ENCODE measurements at regions not wholly inside any gene's neighbourhood (a gene's known extent, or its start where the extent isn't known, plus 50 kb on each side); places are given as distances from the start of the nearest gene placed in this dataset.

DNA sequence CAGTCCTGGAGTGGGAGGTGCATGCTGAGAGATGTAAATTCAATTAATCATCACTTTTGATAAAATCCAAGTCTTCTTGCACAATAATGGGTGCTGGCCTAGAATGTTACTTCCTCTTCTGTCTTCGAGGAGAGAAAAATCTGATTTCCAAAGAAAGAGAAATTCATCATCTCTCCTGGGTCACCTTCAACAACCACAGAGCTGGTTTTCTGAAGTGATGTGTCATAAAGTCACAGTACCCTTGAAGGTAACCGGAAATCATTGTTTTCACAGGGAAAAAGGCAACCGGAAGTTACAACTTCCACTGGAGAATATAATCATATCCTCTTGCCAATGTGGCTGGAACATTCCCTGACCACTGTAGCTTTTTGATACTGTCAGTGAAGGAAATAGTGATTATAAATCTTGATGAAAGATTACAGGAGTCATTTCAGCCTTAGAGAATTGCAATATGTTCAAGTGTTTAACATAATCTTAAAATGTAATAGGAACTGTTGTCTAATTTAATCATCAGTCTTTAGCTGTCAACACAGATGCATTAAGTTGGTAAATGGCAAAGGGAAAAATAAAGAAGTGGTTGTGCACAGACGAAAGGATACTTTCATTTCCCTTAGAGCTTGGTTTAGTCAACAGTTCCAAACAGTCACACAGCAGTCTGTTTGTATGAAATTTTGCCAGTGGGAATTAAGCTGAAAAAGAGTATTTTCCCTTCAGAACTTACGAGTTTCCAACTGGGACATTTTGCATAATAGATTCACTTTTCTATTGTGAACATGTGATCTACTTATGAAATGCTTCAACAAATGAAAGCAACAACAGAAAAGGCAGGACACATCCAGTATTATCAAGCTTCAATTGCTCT lies 106.5 kb upstream of the SLC4A7 start:
- no peak for DNase-seq

DNA sequence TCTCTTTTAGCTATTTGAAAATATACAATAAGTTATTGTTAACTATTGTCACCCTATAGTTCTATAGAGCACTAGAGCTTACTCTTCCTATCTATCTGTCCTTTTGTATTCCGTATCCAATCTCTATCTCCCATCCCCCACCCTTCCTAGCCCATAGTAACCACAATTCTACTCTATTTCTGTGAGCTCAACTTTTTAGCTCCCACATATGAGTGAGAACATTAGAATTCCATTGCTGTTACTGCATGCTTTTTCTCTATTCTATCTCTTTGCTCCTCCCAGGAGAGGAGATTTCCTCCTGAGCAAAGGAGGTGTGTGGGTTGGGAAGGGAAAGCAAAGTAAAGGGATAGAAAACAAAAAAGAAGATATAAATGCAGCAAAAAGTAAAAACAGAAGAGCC lies 105.6 kb upstream of the SLC4A7 start:
- no peak for DNase-seq

DNA sequence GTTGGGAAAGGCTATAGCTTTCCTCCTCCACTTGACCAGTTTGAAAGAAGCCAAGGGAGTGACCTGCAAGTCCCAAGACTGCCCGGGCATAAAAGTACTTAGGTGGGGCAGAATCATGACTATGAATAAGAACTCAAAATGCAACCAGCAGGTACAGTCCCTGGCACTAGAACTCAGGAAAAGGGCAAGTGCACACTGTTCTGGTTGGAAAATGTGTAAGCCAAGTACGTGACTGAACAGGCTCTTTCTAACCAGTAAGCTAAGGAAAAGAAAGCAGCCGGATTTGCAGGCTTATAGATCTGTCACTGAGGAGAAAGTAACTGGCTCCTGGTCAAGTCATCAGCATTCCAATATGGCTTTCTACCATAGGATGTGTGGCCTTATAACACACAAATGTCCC lies 101.2 kb upstream of the SLC4A7 start:
- DNase-seq = no peak

DNA sequence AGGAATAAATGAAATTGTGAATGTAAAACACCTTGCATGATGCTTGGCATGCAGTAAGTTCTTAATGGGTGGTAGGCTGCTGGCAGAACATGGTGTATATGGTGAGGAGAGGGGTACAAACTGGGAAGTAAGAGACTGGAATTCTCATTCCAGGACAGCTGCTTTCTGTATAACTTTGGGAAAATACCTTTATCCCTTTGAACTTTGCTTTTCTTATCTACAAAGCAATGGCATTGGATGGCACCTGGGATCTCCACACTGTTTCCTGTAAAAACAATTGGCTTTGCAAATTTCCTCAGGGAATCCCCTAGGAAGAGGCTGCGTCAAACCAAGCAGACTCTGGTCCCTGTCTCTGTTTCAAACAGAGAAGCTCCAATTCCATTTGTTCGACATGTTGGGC lies 100.7 kb upstream of the SLC4A7 start:
- DNase-seq = no peak

DNA sequence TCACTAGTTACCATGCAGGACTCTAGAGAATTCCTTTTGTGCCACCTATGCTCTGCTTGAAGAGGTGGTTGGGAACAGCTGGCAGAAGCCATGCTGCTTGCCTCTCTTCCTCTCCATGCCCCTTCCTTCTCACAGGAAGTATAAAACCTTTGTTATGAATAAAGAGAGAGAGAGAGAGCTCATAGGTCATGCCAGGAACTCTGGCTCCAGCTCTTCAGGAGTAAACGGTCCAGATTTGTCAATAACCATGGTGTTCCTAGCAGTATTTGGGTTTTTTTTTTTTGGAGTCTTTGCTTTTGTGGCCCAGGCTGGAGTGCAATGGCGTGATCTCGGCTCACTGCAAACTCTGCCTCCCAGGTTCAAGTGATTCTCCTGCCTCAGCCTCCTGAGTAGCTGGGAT lies 97.7 kb upstream of the SLC4A7 start:
- DNase-seq = no peak

DNA sequence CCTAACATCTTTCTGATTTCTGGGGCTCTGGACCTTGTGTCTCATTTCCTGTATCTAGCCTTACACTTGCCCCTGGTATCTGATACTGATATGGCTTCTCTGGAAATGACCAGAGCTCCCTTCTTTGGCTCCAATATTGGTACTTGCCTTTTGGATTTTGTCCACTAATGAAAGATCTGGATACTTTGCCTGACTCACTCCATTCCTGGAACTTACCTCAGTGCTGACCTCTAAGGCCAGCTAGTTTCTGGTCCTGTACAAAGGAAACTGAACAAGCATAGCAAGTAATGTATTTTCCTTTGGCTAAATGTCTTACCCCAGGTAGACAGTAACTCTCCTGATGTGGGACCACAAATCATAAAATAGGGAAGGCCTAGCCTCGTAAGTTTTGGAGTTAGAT lies 93.8 kb upstream of the SLC4A7 start:
- DNase-seq = no peak

DNA sequence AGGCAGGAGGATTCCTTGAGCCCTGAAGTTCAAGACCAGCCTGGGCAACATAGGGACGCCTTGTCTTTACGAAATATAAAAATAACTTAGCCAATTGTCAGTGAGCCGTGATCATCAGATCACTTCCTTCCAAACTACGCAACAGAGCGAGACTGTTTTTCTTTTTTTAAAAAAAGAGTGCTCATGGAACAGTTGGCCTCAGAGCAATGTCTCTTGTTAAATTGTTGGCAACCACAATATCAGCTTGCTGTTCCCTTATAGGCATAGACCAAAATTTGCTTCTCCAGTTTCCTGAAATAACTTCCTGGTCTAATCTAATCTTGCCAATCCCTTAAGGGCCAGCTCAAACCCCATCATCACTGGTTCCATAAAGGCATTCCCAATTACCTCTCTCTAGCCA lies 93.3 kb upstream of the SLC4A7 start:
- no peak for DNase-seq

DNA sequence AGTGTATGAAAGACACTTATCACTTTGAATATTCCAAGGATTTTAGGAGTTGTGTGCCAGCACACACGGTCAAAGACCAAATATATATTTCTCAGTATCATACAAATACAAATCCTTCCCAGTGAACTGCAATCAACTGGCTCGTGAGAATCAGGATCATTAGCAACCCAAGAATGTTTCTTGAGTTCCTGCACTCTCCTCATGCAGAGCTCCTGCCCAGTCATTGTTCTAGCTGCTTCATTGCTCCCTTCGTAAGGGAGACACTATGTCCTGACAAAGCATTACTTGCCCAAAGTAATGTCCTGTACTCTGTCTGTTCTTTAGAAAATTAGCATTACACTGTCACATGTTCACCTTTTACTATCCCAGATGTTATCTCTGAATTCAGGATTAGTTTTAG lies 92.0 kb upstream of the SLC4A7 start:
- DNase-seq = no peak

DNA sequence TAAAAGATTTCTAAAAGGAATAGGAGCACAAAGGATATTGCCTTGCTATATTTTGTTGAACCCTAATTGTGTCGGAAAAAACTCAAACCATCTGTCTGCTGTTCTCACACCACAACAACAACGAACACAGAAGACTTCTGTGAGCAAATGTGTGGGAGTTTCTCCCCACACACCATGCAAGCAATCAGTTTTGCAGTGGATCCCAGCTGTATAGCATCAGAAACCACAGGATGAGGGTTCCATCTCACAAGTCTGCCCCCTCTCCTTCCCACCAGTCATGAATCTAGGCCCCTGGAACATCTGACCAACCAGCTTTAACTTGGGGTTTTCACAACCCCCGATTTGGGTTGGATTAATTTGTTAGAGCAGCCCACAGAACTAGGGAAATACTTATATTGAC lies 91.3 kb upstream of the SLC4A7 start:
- DNase-seq = no peak

DNA sequence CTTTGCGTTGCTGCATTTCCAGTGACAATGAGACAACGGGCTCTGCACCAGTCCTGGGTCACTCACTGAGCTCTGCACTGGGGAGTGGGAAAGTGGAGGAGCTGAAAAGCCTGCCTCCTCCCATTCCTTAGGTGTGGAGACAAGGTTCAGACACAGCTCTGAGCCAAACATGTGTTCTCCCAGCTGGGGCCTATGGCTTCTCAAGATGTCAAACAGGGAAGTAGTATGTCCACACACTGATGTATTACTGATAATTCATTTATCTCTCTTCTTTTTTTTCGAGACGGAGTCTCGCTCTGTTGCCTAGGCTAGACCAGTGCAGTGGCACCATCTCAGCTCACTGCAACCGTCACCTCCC lies 90.2 kb upstream of the SLC4A7 start:
- DNase-seq = no peak

DNA sequence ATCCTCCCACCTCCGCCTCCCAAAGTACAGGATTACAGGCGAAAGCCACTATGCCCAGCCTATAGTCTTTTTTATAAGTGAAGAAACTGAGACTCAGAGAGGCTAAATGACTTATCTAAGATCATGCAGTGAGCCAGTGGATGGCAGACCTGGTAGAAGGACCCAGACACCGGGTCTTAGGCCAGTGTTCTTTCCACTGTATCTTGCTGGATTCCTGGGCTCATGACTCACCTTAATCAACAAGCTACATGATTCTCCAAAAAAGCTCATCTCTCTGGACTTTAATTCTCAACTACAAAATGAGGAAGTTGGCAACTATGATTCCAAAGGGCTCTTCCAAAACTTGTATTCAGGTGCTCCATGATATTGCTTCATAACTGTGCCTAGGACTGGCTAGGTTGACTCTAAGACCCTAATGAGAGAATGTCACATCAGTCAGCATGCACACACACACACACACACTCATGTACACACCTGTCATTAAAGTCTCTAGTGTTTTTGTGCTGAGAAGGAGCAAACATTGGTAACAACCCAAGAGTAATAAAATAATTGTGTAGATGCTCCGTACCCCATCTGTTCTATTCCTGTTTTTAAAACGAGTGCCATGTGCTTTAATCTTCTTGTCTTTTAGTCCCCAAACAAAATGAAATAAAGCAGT lies 89.7 kb upstream of the SLC4A7 start:
- no peak for DNase-seq

DNA sequence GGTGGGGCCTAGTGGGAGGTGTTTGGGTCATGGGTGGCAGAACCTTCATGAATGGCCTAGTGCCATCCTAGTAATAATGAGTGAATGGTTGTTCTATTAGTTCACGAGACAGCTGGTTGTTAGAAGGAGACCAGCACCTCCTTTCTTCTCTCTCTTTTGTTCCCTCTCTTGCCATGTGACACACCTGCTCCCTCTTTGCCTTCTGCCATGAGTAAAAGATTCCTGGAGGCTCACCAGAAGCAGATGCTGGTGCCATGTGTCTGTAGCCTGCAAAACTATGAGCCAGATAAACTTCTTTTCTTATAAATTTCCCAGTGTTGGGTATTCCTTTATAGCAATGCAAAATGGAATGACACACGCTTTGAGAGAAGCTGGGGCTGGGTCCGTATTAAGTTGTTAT lies 89.0 kb upstream of the SLC4A7 start:
- DNase-seq = no peak

DNA sequence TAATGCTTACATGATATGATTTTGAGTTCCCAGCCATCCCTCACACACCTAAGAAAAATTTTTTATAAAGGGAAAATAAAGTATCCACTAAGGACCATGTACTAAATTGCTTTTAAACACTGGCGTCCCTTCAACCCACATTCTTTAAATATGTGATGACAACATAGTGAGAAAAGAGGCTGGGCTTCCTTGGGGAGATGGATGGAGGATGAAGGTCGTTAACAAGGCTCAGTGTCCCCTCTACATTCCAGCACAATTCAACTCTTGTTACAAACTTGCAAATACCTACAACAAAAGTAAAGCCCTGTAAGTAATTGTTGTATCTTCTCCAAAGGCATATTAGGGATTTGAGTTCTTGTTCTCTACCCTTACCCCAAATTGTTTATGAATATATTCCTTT lies 87.2 kb upstream of the SLC4A7 start:
- no peak for DNase-seq

DNA sequence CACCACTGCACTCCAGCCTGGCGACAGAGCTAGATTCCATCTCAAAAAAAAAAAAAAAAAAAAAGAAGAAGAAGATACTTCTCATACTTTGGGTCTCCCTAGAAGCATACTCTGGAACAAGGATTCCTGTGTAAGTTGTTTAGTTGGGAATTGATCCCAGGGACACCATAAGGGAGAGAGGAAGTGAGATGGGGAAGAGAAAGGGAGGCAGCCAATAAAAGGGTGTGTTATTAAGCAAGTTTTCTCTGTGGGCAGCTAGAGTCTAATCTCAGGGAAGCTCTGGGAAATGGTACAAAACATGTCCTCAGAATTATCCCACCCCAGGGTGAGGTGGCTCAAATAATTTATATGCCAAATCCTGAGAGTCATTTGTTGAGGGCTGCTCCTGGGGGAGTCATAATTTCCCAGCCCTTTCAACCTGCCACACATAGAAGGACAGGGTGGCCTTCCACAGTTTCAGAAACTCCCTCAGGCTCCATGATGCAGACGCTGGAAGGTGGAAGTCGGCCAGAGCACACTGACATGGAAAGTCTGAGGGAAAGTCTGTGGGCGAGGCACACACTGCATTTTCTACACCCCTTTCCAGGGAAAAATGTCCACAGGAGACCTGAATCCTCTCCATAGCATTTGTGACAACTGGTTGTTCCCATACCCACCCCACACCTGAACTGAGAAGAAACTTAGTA lies 86.4 kb upstream of the SLC4A7 start:
- no peak for DNase-seq

DNA sequence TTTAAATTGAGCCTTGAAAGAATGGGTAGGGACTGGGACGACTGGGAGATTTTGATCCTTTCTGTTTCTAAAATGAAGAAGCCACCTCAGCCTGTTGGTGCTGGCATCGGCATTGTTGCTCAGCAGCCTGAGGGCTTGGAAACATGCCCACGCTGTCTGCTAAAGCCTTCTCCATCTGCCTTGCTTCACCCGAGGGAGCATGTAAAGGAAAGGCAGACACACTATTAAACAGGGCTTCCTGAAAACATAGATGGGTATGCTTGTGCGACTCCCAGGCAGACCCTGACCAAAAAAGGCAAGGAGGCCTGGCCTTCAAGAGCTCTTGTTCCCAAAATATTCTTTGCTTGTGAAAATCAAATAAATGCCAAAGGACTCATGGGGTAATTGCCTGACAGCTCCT lies 84.2 kb upstream of the SLC4A7 start:
- peak; percentile 58 for DNase-seq

DNA sequence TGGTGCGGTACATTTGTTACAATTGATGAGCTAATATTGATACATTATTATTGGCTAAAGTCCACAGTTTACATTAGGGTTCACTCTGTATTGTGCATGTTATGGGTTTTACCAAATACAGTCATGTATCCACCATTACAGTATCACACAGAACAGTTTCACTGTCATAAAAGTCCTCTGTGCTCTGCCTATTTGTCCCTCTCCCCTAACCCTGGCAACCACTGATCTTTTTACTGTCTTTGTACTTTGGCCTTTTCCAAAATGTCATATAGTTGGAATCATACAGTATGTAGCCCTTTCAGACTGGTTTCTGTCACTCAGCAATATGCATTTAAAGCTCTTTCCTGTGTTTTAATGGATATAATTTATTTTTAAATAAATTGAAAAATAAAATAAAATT lies 83.1 kb upstream of the SLC4A7 start:
- no peak for DNase-seq

DNA sequence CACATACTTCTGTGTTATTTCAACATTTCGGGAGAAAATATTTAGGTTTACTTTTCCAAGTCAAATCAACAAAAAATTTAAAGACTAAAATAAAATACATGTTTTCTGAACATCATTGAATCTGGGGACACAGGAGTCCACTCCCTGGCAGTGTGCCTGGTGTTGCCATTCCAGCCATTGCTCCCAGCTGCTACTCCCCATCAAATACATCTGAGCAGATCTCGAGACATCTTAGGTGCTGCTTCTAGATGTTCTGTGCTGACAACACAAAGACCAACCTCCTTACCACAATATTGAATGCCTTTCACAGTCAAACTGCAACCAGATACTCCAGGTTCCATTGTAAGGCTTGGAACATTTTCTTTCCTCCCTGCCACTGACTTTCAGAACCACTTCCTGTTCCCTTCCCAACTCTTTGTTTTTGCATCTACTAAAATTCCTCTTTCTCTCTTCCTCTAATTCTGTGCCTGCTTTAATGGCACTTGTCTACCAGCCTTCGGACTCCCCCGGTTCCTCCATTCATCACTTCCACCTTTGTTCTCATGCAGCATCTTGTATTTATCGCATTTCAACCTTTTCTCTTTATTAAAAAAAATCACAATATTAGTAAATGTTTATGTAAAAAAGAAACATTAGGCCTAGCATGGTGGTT lies 81.1 kb upstream of the SLC4A7 start:
- no peak for DNase-seq

DNA sequence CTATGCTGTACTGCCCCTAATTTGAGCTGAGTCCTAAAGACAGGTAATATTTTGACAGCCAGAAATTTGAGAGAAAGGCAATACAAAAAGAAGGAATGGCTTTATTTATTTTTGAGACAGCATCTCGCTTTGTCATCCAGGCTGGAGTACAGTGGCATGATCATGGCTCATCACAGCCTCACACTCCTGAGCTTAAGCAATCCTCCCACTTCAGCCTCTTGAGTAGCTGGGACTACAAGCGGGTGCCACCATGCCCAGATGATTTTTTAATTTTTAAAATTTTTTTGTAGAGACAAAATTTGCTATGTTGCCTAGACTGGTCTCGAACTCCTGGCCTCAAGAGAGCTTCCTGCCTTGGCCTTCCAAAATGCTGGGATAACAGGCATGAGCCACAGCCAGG lies 77.4 kb upstream of the SLC4A7 start:
- no peak for DNase-seq

DNA sequence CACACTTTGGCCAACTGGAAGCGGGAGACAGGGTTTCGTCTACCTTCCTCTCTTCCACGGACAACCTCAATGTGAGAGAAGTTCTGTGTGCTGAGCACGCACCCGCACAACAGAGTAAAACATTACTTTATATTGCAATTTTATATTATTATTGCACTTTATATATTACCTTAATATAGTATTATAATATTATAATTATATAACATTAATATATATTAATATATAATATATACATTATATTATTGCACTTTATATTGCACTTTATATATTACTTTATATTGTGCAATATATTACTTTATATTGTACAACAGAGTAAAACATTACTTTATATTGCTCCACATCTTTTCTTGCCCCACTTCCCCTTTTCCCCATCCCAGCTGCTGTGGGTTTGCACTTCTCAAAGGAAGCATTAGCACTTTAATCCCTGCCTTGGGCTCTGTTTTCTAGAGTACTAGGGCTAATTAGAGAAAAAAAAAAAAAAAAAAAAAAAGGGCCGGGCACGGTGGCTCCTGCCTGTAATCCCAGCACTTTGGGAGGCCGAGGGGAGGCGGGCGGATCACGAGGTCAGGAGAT lies 76.4 kb upstream of the SLC4A7 start:
- no peak for DNase-seq

DNA sequence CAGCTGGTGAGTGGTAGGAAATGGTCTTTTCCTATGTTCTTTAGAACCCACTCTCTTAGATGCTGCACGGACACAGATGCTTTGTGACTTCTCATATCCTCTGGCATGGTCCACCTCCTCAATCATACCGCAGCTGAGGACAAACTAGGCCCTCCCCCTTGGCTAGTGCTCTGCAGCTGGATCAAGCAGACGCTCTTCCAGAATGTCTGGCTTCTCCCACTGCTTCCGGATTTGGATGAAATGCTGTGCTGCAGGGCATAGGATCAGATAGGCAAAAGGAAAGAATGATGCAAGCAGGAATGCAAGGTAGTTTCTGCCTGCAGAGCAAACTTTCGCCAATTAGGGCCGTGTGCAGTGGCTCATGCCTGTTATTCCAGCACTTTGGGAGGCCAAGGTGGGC lies 75.7 kb upstream of the SLC4A7 start:
- DNase-seq = no peak

DNA sequence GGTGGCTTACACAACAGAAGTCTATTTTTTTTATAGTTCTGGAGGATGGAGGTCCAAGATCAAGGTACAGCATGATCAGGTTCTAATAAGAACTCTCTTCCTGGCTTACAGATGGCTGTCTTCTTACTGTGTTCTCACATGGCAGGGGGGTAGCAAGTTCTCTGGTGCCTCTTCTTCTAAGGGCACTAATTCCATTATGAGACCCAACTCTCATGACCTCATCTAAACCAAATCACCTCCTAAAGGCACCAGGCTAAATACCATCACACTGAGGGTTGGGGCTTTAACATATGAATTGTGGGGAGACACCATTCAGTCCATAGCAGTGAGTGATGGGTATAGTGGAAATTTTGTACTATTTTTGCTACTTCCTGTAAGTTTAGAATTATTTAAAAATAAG lies 75.2 kb upstream of the SLC4A7 start:
- DNase-seq = no peak

DNA sequence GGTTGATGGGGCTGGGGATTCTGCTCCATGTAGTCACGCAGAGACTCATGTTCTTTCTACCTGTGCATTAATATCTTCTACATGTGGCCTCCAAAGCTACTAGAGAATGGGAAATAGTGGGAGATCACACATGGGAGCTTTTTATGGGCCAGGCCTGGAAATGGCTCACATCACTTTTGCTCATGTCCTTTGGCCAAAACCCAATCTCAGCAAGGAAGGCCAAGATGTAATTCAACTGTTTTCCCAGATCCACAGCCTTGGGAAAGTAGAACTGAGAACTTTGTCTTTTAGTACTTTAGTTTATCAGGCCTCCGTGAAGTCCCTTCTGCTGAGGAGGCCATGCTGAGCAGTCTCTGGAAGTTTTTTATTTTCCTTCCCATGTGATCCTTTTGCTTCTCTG lies 73.2 kb upstream of the SLC4A7 start:
- no peak for DNase-seq

DNA sequence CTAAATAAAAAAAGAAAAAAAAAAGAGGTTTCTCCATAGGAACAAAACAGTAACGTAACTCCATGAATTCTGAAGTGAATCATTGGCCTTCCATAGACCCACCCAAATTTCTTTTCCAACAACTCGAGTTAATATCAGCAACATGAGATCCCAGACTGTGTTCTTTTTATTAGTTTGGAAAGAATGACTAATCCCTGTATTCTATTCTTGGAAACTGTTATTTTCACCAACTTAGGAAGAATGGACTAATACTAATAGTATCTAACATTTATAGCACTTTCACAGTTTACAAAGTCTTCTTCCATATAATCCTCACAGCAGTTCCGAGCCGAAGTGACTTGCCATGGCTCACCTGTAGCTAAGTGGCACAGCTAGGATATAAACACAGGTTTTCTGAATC lies 72.7 kb upstream of the SLC4A7 start:
- DNase-seq = no peak
